NCI-H345 treated with DMSO at 0.1 percent for 48 hours (cell line): ENCODE measurements at regions not wholly inside any gene's neighbourhood (a gene's known extent, or its start where the extent isn't known, plus 50 kb on each side); places are given as distances from the start of the nearest gene placed in this dataset.

Source experiments
- DNase-seq: peaks from one replicate; lab custom pipeline; 2025; ENCODE audit not compliant: unreplicated experiment; lab: John Stamatoyannopoulos, UW

DNA sequence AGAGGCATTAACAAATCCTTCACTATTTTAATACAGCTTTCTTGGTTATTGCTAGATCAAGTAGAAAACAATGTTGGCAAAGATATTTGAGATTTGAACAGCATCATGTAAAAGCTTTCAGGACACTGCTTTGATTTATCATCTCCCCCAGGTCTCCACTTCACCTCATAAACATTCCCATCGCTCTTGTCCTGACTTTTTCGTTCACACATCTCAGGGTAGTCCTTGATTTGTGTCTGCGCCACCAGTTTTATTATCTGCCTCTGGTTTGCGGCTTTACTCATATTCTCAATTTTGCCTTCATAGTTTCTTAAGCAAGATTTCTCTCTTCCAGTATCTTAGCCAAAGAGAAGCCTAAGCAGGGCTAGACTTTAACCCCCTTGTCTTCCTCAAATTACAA lies 63.5 kb upstream of the ROR1 start:
- DNase-seq, result no peak

GRCh38 chr1:63710761-63711380 lies 62.9 kb upstream of the ROR1 start:
- DNase-seq, result no peak

DNA sequence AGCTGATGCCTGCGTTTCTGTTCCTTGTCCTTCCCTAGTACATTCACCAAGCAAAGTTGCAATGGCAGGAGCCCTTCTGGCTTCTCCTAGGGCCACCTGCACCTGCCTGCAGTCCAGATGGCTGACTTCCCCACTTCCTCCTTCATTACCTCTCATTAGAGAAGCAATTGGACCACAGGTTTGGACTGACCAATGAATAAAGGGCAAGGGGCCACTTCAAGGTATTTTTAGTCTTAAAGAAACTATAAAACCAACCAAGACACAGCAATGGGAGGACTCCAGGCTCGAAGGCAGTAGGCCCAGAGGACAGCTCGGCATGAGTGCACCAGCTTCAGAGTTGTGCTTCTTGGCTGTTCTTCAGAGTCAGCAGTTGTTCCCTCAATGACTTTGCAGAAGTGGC lies 60.8 kb upstream of the ROR1 start:
- DNase-seq, result no peak

- DNase-seq, result no peak
Measured at GRCh38 chr1:63713627-63714481, 60.0 kb upstream of the ROR1 start.

DNA sequence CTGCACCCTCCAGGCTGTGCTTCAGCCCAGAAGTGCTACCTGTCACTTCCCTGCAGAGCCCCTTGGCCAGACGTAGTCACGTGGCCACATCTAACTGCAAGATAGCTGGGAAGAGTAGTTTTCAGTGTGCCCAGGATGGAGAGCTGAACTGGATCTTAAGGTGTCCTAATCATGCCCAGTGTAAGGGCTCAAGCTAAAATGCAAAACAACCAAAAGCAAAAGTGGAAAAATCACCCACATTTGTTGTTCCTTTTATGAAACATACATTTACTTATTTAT lies 59.4 kb upstream of the ROR1 start:
- DNase-seq, result no peak

GRCh38 chr1:63717511-63718065 lies 56.2 kb upstream of the ROR1 start:
- DNase-seq, result no peak

GRCh38 chr1:63718541-63718970 lies 55.3 kb upstream of the ROR1 start:
- no peak for DNase-seq

GRCh38 chr1:63721531-63722189 lies 52.2 kb upstream of the ROR1 start:
- peak; percentile 80 for DNase-seq

DNA sequence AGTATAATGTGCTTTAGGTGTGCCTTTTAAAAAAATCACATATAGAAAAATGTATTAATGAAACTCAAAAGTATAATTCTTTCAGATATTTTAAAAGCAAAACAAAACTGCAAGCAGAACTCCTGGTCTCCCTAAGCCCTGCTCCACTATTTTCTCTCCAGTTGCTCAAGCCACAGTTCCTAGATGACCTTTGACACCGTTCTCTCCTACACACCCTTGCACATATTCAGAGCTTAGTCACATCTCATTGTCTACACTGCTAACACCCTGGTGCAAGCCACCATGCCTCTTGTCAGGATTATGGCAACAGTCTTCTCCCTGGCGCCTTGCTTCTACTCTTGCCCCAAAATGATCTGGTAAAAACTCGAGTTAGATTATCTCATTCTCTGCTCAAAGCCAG lies 50.2 kb upstream of the ROR1 start:
- DNase-seq, result no peak
